Left ventricle myocardium inferior (tissue), 1 donor: ENCODE measurements at regions not wholly inside any gene's neighbourhood (a gene's known extent, or its start where the extent isn't known, plus 50 kb on each side); places are given as distances from the start of the nearest gene placed in this dataset.

Experiments used
- DNase-seq: peaks from one replicate; pipeline ENCODE4 v3.0.0-alpha.2; 2020
- H3K27ac ChIP-seq: fragments of 200-600 bp; replicated peaks from 2 replicates; pipeline ENCODE4 v1.8.0; 2021
- H3K27me3 ChIP-seq: fragments of 200-600 bp; 2 replicates; pipeline ENCODE4 v1.8.0; 2021; ENCODE audit warnings: low read depth
- H3K36me3 ChIP-seq: fragments of 200-600 bp; 2 replicates; pipeline ENCODE4 v1.8.0; 2021
- H3K4me1 ChIP-seq: fragments of 200-600 bp; 2 replicates; pipeline ENCODE4 v1.8.0; 2021
- H3K4me3 ChIP-seq: fragments of 200-600 bp; 2 replicates; pipeline ENCODE4 v1.8.0; 2021; ENCODE audit warnings: mild to moderate bottlenecking, moderate library complexity
- H3K9me3 ChIP-seq: fragments of 200-600 bp; replicated peaks from 2 replicates; pipeline ENCODE4 v1.8.0; 2021
- CTCF ChIP-seq: fragments of 200-600 bp; IDR thresholded peaks from 2 replicates; pipeline ENCODE4 v1.8.0; 2021; ENCODE audit warnings: antibody characterized with exemption, mild to moderate bottlenecking, borderline replicate concordance
- intact Hi-C: fragments of 100-400 bp; cut with micrococcal nuclease; formaldehyde crosslinking; loops from one replicate; pipeline ENCODE4 v1.11.0; 2022
- donor health status: DM: no; HTN: yes; CAD: no; lungs with severe emphysema.

GRCh38 chr3:115415246-115415996, 207.9 kb upstream of the GAP43 start:
- Histone ChIP-seq H3K27me3 (no peaks in the 10 kb centered on the region), H3K4me1 (no peaks in the 10 kb centered on the region), H3K36me3 (no peaks in the 10 kb centered on the region), H3K9me3 (no peaks in the 10 kb centered on the region), H3K27ac (no peak overlapping the region), H3K4me3 (no peak overlapping the region)
- DNase-seq: no peak
- TF ChIP-seq CTCF: no peak
- intact Hi-C loops: no loop called here

- H3K27ac ChIP-seq: no peak overlapping the region
- no peaks in the 10 kb centered on the region for H3K9me3 ChIP-seq
- intact Hi-C loops: no loop called here
- no peaks in the 10 kb centered on the region for H3K36me3 ChIP-seq
- no peaks in the 10 kb centered on the region for H3K27me3 ChIP-seq
- H3K4me3 ChIP-seq: no peak overlapping the region
- H3K4me1 ChIP-seq: no peaks in the 10 kb centered on the region
- DNase-seq: no peak
- no peak for TF ChIP-seq CTCF
Observed at GRCh38 chr3:115418583-115418982, 204.7 kb upstream of the GAP43 start.

GRCh38 chr3:115420086-115420485, 203.2 kb upstream of the GAP43 start:
- H3K4me3 ChIP-seq: no peak overlapping the region

DNA sequence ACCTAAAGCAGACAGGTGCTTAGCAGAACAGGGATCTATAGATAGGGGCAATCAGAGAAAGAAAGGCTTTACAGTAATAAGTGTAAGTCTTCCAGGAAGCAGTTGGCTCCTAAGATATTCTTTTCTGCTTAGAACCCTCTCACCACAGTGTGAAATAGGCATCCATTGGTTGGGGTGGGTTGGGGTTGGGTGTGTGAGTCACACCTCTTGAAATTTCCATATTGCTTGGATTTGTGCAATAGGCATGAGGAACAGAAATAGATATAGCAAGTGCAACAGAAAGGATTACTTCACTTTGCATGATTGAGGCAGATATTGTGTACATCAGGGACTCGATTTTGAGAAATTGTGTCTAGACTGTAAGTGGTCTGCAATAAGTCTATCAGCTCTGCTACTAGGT, 200.1 kb upstream of the GAP43 start:
- no peak for DNase-seq
- Histone ChIP-seq H3K27me3 (no peaks in the 10 kb centered on the region), H3K27ac (no peak overlapping the region), H3K9me3 (no peaks in the 10 kb centered on the region), H3K4me1 (peaks cover 3% of the 10 kb centered on the region), H3K4me3 (no peak overlapping the region), H3K36me3 (no peaks in the 10 kb centered on the region)
- intact Hi-C loops: no loop called here
- TF ChIP-seq CTCF: no peak

More at GRCh38 chr3:115420086-115420485, 203.2 kb upstream of the GAP43 start:
- Histone ChIP-seq H3K9me3 (no peaks in the 10 kb centered on the region), H3K27me3 (no peaks in the 10 kb centered on the region), H3K4me1 (no peaks in the 10 kb centered on the region), H3K27ac (no peak overlapping the region), H3K36me3 (no peaks in the 10 kb centered on the region)
- DNase-seq: no peak
- intact Hi-C loops: no loop called here
- TF ChIP-seq CTCF: no peak

DNA sequence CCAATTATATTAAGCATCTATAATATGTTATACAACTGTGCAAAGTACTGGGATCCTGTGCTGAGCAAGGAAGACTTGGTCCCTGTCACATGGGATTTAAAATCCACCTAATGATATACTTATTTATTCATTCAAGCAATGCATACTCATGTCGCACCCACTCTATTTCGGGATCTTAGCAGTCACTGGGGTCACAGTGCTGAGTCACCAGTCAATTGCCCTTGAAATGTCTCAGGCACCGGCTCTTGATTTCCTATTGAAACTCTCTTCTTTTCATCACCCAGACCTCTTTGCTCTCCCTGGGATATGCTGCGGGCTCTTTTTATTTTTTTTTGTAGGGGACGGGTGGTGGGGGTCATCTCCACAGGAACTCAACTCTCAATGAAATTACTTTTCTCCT, 194.5 kb upstream of the GAP43 start:
- no peak for TF ChIP-seq CTCF
- intact Hi-C loops: no loop called here
- H3K27me3 ChIP-seq: no peaks in the 10 kb centered on the region
- no peaks in the 10 kb centered on the region for H3K9me3 ChIP-seq
- H3K36me3 ChIP-seq: no peaks in the 10 kb centered on the region
- DNase-seq: no peak
- H3K4me1 ChIP-seq: peaks cover 12% of the 10 kb centered on the region
- no peak overlapping the region for H3K4me3 ChIP-seq
- no peak overlapping the region for H3K27ac ChIP-seq
